Limb (tissue), 2 donors: ENCODE measurements at regions not wholly inside any gene's neighbourhood (a gene's known extent, or its start where the extent isn't known, plus 50 kb on each side); places are given as distances from the start of the nearest gene placed in this dataset.
A peak's percentile ranks its signal among the peaks of the same experiment; 100 is the strongest.

Experiments used
- DNase-seq, 2 donors: peaks; one replicate each; pipeline ENCODE4 v3.0.0-alpha.2; 2016; ENCODE audit errors: extremely low spot score in 2 of 2

DNA sequence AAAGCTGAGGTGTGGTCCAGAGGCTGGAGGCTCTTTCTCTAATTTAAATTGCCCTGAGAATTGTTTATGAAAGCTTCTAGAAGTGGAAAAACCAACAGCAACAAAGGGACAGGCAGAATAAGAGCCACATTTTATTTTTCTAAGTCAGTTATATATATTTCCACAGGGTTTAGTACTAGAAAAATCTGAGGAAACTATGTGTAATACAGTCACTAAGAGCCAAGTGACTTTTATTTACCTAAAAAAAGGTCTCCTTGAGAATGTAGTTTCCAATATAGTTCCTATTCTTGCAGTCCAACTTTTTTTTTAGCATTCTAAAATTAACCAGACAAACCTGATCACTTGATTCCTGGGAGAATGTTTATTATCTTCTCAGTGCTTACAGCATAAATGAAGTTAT is 296.6 kb upstream of the MYOCD start:
- DNase-seq, result no peak

DNA sequence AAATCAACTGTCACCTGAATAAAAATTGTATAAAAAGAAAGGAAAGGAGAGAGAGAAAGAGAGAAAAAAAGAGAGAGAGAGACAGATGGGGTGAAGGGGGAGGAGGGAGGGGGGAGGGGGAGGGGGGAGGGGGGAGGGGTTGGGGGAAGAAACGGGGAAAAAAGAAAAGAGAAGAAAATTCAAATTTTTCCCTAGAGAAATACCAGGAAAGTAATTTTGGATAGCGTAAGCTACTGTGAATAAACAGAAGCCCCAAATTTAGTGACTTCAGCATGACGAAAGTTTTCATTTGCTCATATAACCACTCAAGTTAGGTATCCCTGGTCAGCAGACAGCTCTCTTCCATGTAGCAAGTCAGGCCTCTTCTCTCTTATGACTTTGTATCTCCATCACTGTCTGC is 289.4 kb upstream of the MYOCD start:
- DNase-seq, result no peak

DNA sequence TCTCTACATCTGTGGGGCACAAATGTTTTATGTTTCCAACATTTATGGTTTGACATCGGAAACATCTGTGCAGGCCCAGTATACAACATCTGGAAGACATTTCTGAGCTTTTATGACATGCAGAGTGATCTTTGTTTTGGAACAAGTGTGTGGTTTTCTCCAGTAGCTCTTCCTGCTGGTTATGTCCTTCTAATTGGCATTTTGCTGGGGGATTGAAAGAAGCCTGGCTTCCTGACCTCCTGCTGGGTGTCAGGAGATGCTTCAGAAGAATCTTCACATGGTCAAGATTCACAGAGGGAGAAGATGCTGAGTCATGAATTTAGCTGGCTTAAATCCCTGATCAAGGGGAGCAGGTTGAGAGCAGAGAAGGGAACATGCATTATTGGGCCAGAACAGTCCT is 279.5 kb upstream of the MYOCD start:
- peak in 1 of 2 donors; percentile 68 for DNase-seq

DNA sequence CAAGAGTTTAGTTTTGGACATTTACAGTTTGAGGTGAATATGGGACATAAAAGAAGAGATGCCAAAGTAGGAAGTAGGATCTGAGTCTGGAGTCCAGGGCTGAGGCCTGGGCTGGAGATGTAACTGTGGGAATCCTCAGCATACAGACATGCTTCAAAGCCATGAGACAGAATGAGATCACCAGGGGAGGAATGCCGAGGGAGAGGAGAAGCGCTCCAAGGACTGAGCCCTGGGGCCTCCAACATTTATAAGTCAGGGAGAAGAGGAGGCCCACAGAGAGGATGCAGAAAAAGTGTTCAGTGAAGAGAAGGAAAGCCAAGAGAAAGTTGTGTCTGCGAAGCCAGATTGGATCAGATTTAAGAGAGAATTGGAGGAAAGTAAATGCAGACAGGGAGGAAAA is 277.5 kb upstream of the MYOCD start:
- DNase-seq, result no peak

DNA sequence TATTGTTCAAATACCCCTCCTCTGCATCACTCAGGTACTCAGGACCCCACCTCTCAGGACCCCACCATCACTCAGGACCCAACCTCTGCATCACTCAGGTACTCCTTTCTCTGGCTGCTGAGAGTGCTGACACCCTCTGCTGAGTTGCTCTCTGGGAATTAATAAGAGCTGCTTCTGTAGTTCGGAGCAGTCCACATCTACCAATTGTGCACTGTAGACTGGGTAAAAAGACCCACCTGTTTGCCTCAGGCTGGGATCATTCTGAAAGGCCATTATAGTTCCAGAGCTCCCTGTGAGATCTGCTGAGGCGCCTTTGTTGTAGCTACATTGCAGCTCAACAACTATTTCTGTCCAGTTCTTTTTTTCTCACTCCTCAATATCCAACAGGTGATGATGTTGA is 276.3 kb upstream of the MYOCD start:
- no peak for DNase-seq

DNA sequence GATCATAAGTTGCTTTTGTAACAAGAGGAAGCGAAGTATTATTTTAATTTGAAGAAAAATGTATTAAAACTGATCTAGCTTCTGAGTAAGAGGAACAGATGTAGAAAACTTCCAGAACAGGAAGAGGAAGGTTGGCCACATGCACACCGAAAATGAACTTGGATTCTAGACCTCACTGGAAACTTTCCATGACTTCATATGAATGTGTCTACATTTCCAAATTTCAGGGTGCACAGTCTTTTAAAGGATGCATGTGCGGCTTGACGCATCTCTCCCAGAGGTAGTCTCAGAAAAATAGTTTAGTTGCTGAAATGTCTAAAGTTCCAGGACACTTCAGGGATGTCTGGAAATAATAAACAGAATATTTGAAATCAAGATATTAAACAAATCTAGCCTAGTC is 275.1 kb upstream of the MYOCD start:
- DNase-seq, result no peak

DNA sequence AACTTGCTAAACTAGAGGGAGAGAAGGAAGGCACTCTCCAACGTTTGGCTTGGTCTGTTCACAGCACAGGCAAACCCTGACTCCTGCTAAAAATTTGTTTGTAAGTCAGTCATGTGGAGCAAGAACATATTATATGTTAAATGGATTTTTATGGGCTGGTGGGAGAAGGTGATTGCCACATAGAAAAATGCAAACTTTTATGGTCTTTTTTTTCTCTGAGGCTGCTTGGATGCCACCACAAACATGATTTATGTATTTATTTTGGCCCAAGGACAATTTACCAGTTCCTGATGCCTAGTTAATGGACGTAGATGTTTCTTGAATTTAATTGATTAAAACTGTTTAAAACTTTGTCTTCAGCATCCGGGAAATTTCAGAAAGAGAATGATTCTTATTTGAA is 274.2 kb upstream of the MYOCD start:
- no peak for DNase-seq

DNA sequence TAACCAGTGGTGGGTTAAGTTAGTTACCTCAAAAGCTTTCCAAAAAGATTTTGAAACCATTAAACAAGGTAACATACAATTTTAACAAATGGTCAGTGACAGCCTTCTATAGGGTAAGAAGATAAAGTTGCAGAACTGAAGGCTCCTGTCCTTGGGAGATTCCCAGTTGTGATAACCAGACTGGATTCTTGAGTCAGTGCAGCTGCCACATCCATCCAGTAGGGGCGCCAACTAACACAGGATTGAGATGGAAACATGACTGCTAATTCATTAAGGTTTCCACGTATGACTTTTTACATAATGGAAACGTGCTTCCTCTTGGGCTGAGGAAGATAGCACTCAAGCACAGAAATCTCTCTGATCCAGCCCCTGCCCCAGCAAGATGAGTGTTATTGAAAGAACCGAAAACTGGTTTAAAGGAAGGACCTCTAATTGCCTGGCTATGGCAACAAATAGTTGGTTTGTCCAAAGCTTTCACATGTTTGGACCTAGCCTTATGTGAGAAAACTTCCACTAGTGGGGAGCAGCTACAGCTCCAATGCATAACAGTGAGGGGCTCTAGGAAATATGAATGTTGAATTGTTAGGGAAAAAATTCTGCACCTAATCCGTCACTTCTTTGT is 269.8 kb upstream of the MYOCD start:
- no peak for DNase-seq

DNA sequence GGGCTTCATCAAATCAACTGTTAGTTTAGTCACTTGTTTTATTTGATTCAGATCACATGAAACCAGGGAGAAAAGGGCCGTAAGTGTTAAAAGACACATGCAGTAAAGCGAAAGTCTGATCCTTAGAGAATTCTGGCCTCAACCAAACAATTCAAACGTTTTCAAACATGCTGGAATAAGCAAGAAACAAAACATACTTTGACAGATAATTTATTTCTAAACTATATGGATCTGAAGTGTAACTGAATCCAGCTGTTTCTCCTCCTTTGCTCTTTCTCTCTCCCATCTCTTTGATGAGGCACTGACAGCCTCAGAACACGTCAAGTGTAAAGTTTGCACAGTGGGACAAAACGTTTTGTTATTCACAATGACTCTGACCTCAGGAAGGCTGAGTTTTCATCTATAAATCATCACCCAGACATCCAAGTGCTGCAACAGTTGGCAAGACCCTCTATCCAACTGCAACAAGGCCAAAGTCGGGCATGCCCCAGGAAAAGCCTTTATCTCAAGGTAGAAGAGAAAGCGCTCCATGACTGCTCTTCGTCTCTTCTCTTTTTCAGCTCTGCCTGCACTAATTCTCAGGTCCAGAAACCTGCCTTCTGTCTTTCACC is 267.1 kb upstream of the MYOCD start:
- DNase-seq, result no peak

DNA sequence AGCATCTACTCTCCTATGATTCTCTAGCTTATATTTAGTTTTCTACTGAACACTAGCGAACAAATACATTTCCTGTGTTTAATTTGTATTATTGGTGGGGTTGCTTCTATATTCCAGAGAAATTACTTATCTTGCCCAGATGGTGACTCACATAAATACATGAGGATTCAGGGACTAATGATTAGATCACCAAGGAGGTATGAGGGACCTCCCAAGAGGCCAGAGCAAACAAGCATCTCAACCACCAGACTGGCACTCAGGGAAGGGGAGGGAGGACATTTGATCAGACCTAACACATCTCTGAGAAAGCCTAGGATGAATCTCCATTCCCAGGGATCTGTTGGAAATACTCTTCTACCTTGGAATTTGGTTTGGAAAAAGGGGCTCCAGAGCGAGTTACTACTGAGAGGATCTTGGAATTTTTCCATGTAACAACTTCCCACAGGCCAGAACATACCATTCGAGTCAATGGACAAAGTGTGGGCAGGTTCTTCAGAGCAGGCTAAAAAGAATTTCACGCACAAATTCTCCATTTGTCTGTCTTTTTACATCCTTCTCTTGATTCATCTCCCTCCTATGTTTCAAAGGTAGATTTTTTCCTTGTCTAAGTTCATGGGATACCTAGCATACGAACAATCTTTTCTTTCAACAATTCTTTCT is 262.6 kb upstream of the MYOCD start:
- no peak for DNase-seq

DNA sequence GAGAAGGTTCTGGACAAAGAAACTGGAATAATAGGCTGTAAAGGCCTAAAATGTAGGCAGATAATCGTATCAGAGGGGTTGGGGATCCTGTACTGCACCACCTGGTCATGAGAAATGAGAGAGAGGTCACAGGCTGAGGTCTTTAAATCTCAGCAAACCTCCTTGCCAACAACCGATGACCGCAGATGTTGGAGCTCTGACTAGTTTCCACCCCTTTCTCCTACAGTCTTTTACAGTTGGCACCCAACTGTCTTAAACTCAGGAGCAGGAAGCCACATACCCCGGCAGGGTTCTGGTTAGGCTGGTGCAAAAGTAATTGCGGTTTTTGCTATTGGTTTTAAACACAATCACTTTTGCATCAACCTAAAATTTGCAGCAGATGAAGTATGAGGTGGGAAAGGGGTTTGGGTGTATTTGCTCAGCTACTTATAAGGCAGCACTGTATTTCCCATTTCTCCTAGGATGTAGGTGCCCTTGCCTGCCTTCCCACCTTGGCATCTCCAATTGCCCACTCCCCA is 261.8 kb upstream of the MYOCD start:
- no peak for DNase-seq

DNA sequence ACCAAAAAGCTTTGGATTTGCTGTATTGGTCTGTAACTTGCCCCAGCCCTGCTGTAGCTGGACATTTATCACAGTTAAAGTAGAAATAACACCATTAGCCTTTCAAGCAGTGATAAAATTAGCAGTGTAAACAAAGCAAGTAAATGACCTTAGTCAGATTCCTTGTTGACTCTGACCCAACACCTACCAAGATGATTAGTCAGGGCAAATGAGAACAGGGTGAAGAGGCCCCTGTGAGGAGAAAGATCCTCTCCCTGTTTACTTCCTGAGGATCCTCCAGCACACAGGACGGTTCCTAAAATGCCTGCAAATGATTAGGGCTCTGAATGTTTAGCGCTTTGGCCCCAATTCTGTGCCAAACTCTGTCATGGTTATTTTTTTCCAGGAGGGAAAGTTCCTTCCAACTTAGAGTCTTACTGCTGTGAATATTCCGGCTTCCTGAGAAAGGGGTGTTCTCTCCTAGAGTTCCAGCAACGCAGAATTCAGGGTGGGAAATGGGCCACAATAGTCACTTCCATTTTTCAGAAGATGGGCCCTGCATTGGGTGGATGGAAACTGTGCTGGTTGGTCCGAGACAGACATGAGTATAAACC is 259.0 kb upstream of the MYOCD start:
- DNase-seq, result no peak

DNA sequence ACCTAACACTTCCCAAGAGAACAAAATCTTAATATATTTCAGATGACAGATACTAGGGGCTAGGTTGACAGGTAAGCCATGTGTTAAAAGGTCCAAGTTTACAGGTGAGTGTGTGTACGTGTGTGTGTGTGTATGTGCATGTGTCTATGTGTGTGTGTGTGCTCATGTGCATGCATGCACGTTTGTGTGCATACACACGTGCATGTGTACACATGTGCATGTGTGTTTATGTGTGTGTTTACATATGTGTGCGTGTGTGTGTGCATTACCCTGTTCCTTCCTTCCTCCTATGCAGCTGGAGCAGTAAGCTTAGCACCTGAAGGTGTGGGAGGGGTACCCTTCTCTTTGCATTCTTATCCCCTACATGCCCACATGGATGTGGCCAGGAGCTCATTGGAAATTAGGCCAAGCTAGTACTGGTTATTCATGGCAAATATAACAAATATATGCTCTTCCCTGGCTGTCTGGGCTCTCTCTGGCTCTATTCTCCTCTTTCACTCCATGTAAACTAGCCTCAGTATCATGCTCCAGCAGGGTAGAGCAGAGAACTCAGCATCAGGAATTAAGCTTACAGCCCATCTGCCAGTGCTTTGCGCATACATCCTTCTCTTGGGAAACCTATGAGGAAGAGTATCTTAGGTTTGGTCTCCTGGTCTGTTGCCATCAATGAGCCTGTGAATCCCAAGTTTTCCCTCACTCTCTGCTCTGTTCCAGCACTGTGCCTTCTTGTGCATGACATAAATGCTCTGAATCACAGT is 258.0 kb upstream of the MYOCD start:
- no peak for DNase-seq

DNA sequence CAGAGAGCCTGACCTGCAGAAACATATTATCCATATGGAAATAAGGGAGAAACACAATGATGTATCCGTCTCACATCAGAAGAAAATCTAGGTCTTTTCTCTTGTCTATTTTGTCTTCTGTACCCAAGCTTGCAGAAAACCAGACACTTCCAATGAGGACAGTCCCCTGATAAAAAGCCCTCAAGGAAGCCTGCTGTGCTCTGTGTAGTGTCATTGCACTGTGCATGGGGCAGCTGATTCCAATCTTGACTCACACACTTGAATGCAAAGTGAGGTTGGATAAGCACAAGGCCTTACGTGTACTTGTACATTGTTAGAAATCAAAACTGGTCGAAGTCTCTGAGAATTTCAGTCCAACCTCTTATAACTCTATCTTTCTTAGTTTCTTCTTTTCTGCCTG is 256.6 kb upstream of the MYOCD start:
- no peak for DNase-seq

DNA sequence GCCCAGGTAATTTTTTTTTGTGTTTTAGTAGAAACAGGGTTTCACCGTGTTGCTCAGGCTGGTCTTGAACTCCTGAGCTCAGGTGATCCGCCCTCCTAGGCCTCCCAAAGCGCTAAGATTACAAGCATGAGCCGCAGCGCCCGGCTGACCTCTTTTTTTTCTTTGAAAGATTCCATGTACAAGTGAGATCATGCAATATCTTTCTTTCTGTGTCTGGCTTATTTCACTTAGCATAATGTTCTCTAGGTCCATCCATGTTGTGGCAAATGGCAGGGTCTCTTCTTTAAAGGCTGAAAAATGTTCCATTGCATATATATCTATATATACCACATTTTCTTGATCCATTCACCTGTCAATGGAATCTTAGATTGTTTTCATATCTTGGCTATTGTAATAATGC is 255.0 kb upstream of the MYOCD start:
- no peak for DNase-seq

DNA sequence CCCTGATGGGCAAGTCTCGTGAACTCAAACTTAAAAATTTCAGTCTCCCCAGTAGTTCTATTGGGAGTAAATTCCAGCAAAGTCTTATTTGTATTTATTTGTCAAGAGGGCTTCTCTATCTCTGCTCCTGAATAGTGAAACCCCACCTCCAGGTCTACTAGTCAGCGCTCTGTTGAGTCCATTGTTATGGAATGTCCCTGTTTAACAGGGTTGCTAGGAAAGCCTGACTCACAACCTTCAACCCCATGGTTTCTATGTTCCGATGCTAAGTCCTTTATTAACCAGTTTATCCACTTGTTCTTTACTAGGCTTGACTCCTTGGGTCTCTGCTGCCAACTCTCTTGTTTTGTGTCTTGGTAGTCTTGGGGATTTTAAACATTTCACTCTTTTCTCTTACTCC is 250.7 kb upstream of the MYOCD start:
- no peak for DNase-seq

DNA sequence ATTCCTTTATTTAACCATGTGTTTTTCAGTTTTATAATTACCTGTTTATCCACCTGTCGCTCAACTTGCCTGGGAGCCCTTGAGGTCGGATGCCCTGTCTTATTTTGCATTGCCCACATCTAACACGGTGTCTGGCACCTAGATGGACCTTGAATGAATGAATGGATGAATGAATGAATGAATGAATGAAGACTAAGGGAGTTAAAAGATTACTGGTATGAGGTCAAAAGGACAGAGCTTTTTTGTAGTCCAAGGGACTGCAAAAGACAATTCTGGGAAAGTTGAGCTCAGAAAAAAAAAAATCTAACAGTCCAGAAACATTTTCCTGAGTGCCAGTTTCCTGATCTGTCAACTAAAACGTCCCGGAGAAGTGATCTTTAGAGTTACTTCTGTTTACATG is 244.6 kb upstream of the MYOCD start:
- no peak for DNase-seq

DNA sequence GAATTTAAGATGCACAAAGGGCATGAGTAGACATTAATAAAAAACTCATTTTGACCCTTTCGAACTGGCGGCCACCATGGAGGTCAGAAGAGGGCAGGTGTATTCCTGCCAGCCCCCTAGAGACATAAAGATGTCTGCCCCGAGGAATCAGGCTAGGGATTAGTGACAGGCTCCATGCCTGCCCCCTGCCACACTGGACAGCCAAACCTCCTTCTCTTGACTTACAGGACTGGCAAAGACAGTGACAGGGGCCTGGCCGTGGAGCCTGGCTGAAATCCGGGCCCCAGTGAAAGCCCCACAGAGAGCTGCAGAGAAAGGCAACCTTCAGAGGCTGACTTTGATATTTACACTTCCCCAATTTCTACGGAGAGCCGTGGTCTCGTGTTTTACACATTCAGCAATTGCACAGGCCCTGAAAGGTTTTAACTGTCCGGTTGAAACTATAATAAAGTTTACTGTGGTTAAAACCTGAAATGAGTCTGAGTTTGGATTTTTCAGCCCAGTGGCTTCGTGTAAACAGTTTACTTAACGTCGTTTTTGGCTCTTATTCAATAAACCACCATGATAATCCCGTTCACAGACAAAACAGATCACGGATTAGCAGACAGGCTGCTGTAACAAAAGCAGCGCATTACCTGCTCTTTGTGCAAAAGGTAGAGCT is 243.9 kb upstream of the MYOCD start:
- no peak for DNase-seq

DNA sequence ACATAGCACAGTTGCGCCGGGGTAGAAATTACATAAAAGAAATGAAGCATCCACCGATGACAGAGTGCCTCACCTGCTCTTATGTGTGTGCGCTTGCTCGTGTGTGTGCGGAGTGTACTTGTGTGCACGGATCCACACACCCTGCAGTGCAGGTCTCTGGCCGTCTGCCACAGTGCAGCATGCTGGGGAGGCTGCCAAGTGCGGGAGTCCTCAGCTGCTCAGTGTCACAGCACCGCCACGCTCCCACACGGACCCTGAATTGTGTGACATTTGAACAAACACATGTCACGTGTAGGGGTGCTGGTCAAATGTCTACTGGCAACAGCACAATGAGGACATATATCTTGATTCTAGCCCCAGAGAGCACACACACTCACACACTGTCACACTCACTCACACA is 243.0 kb upstream of the MYOCD start:
- DNase-seq, result peak in 1 of 2 donors; percentile 72

DNA sequence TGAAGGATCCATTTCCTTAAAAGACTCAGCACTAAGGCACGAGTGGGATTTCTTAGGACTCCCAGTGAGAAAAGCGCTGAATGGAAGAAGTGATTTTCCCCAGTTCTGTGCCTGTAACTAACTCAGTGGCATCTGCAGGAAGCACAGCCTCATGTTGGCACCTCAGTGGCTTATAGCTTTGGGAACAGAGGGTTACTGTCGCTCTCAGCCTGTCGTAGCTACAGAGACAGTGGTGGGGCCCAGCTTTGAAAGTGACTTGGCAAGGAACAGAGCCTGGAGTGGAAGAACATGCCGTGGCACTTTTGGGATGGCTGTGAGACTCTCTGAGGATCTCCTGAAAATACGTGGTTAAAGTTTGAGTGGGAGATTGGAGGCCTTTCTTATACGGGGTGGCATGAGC is 242.4 kb upstream of the MYOCD start:
- no peak for DNase-seq

DNA sequence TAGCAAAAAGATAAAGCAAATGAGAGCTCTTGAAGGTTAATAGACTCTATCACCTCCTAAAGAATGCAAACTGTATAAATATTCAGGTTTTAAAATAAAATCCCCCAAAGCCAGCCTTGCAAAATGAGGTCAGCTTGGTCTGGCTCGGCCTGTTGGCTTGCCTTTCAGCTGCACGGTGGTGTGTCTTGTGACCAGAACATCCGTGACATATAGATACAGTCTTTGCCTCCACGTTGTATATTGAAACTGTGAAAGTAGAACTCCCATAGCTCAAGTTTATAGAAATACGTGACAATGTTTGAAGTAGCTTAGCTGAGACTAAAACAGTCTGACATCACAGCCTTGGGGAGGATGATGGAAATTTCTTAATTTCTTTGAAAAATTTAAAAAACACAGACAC is 236.6 kb upstream of the MYOCD start:
- no peak for DNase-seq
